Fibroblast of lung (primary cell): ENCODE measurements at regions not wholly inside any gene's neighbourhood (a gene's known extent, or its start where the extent isn't known, plus 50 kb on each side); places are given as distances from the start of the nearest gene placed in this dataset.
A peak's percentile ranks its signal among the peaks of the same experiment; 100 is the strongest.

Experiments used
- DNase-seq, 2 donors: peaks; one replicate each; pipeline versions ENCODE4 v3.0.0 to v3.0.0-alpha.2; 2010; ENCODE audit warnings: low read depth in 2 of 2
- H2AFZ ChIP-seq: 2 replicates; pipeline ENCODE4 v1.5.1; 2012; ENCODE audit warnings: low read length, control low read depth, inconsistent platforms
- H3K27ac ChIP-seq: 2 replicates; pipeline ENCODE4 v1.5.1; 2011; ENCODE audit warnings: low read length, control low read depth; ENCODE audit not compliant: insufficient read depth
- H3K27me3 ChIP-seq: 2 replicates; pipeline ENCODE4 v1.5.1; 2011; ENCODE audit warnings: mild to moderate bottlenecking, low read length; ENCODE audit not compliant: control insufficient read depth, insufficient read depth
- H3K36me3 ChIP-seq: 2 replicates; pipeline ENCODE4 v1.5.1; 2011; ENCODE audit warnings: low read length; ENCODE audit not compliant: control insufficient read depth, insufficient read depth
- H3K4me1 ChIP-seq: 2 replicates; pipeline ENCODE4 v1.5.1; 2011; ENCODE audit warnings: low read length; ENCODE audit not compliant: control insufficient read depth, insufficient read depth; ENCODE audit errors: extremely low read depth
- H3K4me2 ChIP-seq: 2 replicates; pipeline ENCODE4 v1.5.1; 2011; ENCODE audit warnings: low read length, control low read depth; ENCODE audit not compliant: insufficient read depth; ENCODE audit errors: extremely low read depth
- H3K4me3 ChIP-seq, 4 experiments: fragments of 200-600 bp in 1 of 4; sonication (generic) in 1 of 4; replicated peaks in 1 of 4; 2 replicates each; pipeline ENCODE4 v1.5.1; 2011 to 2016; ENCODE audit warnings: low read length in 4 of 4, low read depth in 3 of 4, mild to moderate bottlenecking in 3 of 4, control low read depth in 2 of 4, inconsistent platforms in 1 of 4, mixed read lengths in 1 of 4; ENCODE audit not compliant: insufficient read depth in 1 of 4; ENCODE audit errors: control extremely low read depth in 1 of 4
- H3K79me2 ChIP-seq: 2 replicates; pipeline ENCODE4 v1.5.1; 2012; ENCODE audit warnings: mild to moderate bottlenecking, low read length, inconsistent platforms; ENCODE audit not compliant: control insufficient read depth, insufficient read depth
- H3K9ac ChIP-seq: 2 replicates; pipeline ENCODE4 v1.5.1; 2011; ENCODE audit warnings: mild to moderate bottlenecking, low read length, control low read depth; ENCODE audit not compliant: insufficient read depth
- H3K9me3 ChIP-seq: 2 replicates; pipeline ENCODE4 v1.5.1; 2012; ENCODE audit warnings: low read depth, low read length; ENCODE audit not compliant: control insufficient read depth, insufficient read depth
- H4K20me1 ChIP-seq: 2 replicates; pipeline ENCODE4 v1.5.1; 2011; ENCODE audit warnings: low read length; ENCODE audit not compliant: control insufficient read depth, insufficient read depth; ENCODE audit errors: extremely low read depth
- EZH2 ChIP-seq: IDR thresholded peaks from 2 replicates; pipeline ENCODE4 v1.5.1; 2012; ENCODE audit warnings: low read length, control low read depth, mild to moderate bottlenecking; ENCODE audit errors: missing control alignments
- TF ChIP-seq, protein P1 (sequence below), 2 donors: IDR thresholded peaks in 1 of 2; conservative IDR thresholded peaks in 1 of 2; 1 replicate in 1 of 2; 2 replicates in 1 of 2; pipeline ENCODE4 v1.5.1; 2011 to 2012; ENCODE audit warnings: low read length in 2 of 2, control low read depth in 1 of 2, inconsistent platforms in 1 of 2, low read depth in 1 of 2, mild to moderate bottlenecking in 1 of 2

DNA sequence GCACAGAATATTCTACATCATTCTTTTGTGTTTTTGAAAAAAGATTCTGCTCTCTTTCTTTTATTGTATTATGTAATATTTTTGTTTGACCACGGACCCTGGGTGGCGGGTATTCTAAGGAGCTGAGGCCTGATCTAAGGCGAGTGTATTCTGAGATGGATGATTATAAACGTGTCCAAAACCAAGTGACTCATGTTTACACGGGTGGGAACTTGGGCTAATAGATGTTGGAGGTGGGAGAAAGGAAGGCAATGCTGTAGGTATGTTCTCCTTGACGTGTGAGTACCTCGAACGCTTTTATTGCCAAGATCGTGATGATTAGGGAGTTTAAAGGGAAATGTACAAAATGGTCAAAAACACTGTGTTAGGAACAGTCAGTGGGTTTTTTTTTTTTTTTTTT is 188.9 kb upstream of the FAT1 start:
- Histone ChIP-seq H3K27me3 (no peaks in the 10 kb centered on the region), H3K79me2 (no peaks in the 10 kb centered on the region), H3K4me3 (no peak overlapping the region), H3K9ac (no peak overlapping the region), H2AFZ (no peak overlapping the region), H3K27ac (no peak overlapping the region), H3K4me1 (no peaks in the 10 kb centered on the region), H3K36me3 (no peaks in the 10 kb centered on the region), H4K20me1 (no peaks in the 10 kb centered on the region), H3K9me3 (no peaks in the 10 kb centered on the region), H3K4me2 (no peak overlapping the region)
- TF ChIP-seq, protein P1, sequence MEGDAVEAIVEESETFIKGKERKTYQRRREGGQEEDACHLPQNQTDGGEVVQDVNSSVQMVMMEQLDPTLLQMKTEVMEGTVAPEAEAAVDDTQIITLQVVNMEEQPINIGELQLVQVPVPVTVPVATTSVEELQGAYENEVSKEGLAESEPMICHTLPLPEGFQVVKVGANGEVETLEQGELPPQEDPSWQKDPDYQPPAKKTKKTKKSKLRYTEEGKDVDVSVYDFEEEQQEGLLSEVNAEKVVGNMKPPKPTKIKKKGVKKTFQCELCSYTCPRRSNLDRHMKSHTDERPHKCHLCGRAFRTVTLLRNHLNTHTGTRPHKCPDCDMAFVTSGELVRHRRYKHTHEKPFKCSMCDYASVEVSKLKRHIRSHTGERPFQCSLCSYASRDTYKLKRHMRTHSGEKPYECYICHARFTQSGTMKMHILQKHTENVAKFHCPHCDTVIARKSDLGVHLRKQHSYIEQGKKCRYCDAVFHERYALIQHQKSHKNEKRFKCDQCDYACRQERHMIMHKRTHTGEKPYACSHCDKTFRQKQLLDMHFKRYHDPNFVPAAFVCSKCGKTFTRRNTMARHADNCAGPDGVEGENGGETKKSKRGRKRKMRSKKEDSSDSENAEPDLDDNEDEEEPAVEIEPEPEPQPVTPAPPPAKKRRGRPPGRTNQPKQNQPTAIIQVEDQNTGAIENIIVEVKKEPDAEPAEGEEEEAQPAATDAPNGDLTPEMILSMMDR (conservative IDR thresholded peaks at IDR 0.05 in 1 of 2, IDR thresholded peaks at IDR 0.05 in 1 of 2; ENCODE audit: low read depth in 1 of 2, low read length in 2 of 2): no peak
- no peak for TF ChIP-seq EZH2
- peak in 1 of 2 donors; percentile 66 for DNase-seq

DNA sequence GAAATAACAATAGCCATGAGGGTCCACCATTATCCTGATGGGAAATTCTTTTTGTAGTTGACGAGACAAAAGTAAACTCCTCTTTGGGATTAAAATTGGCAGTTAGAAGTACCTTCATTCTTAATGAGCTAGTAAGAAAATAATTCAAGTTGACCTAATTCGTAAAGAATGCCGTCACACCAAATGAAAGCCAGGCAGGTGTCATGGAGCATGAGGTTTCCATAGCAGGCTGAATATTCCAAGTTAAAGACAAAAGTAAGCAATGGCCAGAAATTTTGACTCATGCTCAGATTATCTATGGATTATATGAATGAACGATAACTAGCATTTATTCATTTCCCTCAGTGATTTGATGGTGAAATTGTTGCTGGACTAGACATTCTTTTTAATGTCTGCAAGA is 192.2 kb upstream of the FAT1 start:
- H3K27me3 ChIP-seq: no peaks in the 10 kb centered on the region
- no peaks in the 10 kb centered on the region for H3K9me3 ChIP-seq
- H3K4me2 ChIP-seq: no peak overlapping the region
- peak in 1 of 2 donors; percentile 86 for DNase-seq
- no peak overlapping the region for H2AFZ ChIP-seq
- H3K36me3 ChIP-seq: no peaks in the 10 kb centered on the region
- no peak overlapping the region for H3K27ac ChIP-seq
- no peak overlapping the region for H3K4me3 ChIP-seq
- TF ChIP-seq, protein P1 (conservative IDR thresholded peaks at IDR 0.05 in 1 of 2, IDR thresholded peaks at IDR 0.05 in 1 of 2; ENCODE audit: low read depth in 1 of 2, low read length in 2 of 2): no peak
- no peak for TF ChIP-seq EZH2
- H3K4me1 ChIP-seq: no peaks in the 10 kb centered on the region
- no peaks in the 10 kb centered on the region for H4K20me1 ChIP-seq
- H3K9ac ChIP-seq: no peak overlapping the region
- H3K79me2 ChIP-seq: no peaks in the 10 kb centered on the region

DNA sequence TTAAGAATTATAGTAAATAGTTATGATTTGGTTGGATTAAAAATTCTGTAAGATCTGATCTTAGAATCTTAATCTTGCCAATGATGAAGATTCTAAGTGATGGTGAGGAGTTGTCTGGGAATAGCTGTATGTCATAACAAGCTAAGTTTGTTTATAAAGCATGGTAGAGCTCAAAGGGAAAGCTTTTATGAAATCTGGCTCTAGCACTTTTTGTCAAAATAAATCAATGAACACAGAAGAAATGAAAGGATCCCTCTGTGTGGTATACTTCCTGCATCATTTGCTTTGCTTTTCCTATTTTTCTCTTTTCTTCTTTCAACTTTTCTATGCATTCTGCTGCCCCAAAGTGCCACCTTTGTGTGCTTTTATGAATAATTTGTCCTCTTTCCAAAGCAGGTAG is 193.5 kb upstream of the FAT1 start:
- H3K4me2 ChIP-seq: no peak overlapping the region
- H3K79me2 ChIP-seq: no peaks in the 10 kb centered on the region
- DNase-seq: peak in 1 of 2 donors; percentile 31
- H3K4me3 ChIP-seq: no peak overlapping the region
- H2AFZ ChIP-seq: no peak overlapping the region
- H3K36me3 ChIP-seq: no peaks in the 10 kb centered on the region
- no peak for TF ChIP-seq EZH2
- TF ChIP-seq, protein P1 (conservative IDR thresholded peaks at IDR 0.05 in 1 of 2, IDR thresholded peaks at IDR 0.05 in 1 of 2; ENCODE audit: low read depth in 1 of 2, low read length in 2 of 2): no peak
- H3K9ac ChIP-seq: no peak overlapping the region
- H3K27ac ChIP-seq: no peak overlapping the region
- no peaks in the 10 kb centered on the region for H4K20me1 ChIP-seq
- H3K27me3 ChIP-seq: no peaks in the 10 kb centered on the region
- no peaks in the 10 kb centered on the region for H3K9me3 ChIP-seq
- peaks cover 2% of the 10 kb centered on the region for H3K4me1 ChIP-seq
